Heart right ventricle (tissue), 16 donors: ENCODE measurements at regions not wholly inside any gene's neighbourhood (a gene's known extent, or its start where the extent isn't known, plus 50 kb on each side); places are given as distances from the start of the nearest gene placed in this dataset.

ENCODE experiments used
- ATAC-seq, 8 donors: fragments of 200-7000 bp; cut with Tn5 transposase; one replicate each; pipeline ENCODE4 v1.9.1; 2020; ENCODE audit warnings: mild to moderate bottlenecking in 8 of 8, moderate library complexity in 8 of 8, moderate number of reproducible peaks in 1 of 8
- DNase-seq, 2 donors: peaks; one replicate each; pipeline ENCODE4 v3.0.0-alpha.2; 2020
- H3K27ac ChIP-seq, 10 donors: fragments of 200-600 bp; sonication (generic) in 2 of 10; one replicate each; pipeline versions ENCODE4 v1.5.0 to v1.8.0; 2020 to 2022; ENCODE audit warnings: mild to moderate bottlenecking in 3 of 10
- H3K27me3 ChIP-seq, 7 donors: fragments of 200-600 bp; one replicate each; pipeline ENCODE4 v1.8.0; 2021 to 2022; ENCODE audit warnings: mild to moderate bottlenecking in 2 of 7
- H3K36me3 ChIP-seq, 9 donors: fragments of 200-600 bp; sonication (generic) in 1 of 9; one replicate each; pipeline versions ENCODE4 v1.5.0 to v1.8.0; 2020 to 2022; ENCODE audit warnings: mild to moderate bottlenecking in 2 of 9
- H3K4me1 ChIP-seq, 9 donors: fragments of 200-600 bp; sonication (generic) in 1 of 9; one replicate each; pipeline versions ENCODE4 v1.5.0 to v1.8.0; 2020 to 2022; ENCODE audit warnings: mild to moderate bottlenecking in 4 of 9
- H3K4me3 ChIP-seq, 10 donors: fragments of 200-600 bp; sonication (generic) in 2 of 10; one replicate each; pipeline versions ENCODE4 v1.5.0 to v1.8.0; 2020 to 2022; ENCODE audit warnings: mild to moderate bottlenecking in 7 of 10, moderate library complexity in 2 of 10
- H3K9me3 ChIP-seq, 11 donors: fragments of 200-600 bp in 10 of 11; sonication (generic) in 2 of 11; one replicate each; pipeline versions ENCODE4 v1.5.0 to v1.8.0; 2013 to 2022; ENCODE audit warnings: mild to moderate bottlenecking in 2 of 11, control low read depth in 1 of 11, moderate library complexity in 1 of 11
- CTCF ChIP-seq, 9 donors: fragments of 200-600 bp; sonication (generic) in 2 of 9; IDR thresholded peaks; one replicate each; pipeline versions ENCODE4 v1.5.0 to v1.8.0; 2021 to 2022; ENCODE audit warnings: antibody characterized with exemption in 9 of 9, mild to moderate bottlenecking in 5 of 9, moderate library complexity in 1 of 9
- WGBS, 2 donors: extraction: QIAGEN DNeasy Blood & Tissue Kit; methylation state at CpG; one replicate each; pipeline ENCODE4 v1.1.7; 2013; ENCODE audit warnings: inconsistent platforms in 1 of 2; 5-methylcytosine and 5-hydroxymethylcytosine counted together
- intact Hi-C, 10 donors: fragments of 100-400 bp; cut with DNase I; formaldehyde crosslinking; loops; one replicate each; pipeline versions ENCODE4 v1.11.1 to v1.14.2; 2022
- donor health status: Arrhythmogenic right ventricular cardiomyopathy.
- donor health status: ischemic (EF 13 %, LVEDD 7.1; RV severe dilation, severe dysfunction).
- donor health status: healthy with polysubstance abuse.
- donor health status: DM: no; HTN: yes; CAD: no.
- donor health status: DM: no; HTN: no; CAD: no.
- donor health status: ischemic (EF 25% LVEDD 6.9; RV normal size, moderate dysfunction).
- donor health status: ischemic (EF 25% LVEDD 5.7; RV mildly dilated, moderate dysfunction).
- donor health status: healthy.
- donor health status: DM: yes; HTN: yes; CAD: no.
- donor health status: Ischemic cardiomyopathy.
- donor health status: ischemic (EF 35%, LVEDD 5.7; RV mildly dilated, moderate dysfunction).
- donor health status: nonischemic (EF 11% LVEDD 7.7; RV severe dilation, severe dysfunction).
- donor health status: DM: yes; HTN: yes; CAD: no.
- donor health status: PGD.
- donor health status: ischemic (EF 29% LVEDD 5.4; RV normal size, mild dysfunction).
- donor health status: nonischemic (EF 23%, LVEDD 6.1; RV moderate dilation, normal function).

GRCh38 chr1:55893155-55893554 lies 678.0 kb upstream of the USP24 start:
- 16 to 36% methylated on average over 2 of the region's 2 CpGs for WGBS, 2 donors
- peaks cover 0 to 39% (median 7%) of the 10 kb centered on the region in 11 donors for H3K9me3 ChIP-seq
- DNase-seq (no peak), ATAC-seq (no peak)
- intact Hi-C loops = loop anchor here in 1 of 10 donors (10.0 kb wide), 1 partner anchor 518 kb away; no protein-coding TSS in a partner anchor
- no peaks in the 10 kb centered on the region for H3K36me3 ChIP-seq
- peaks cover 0 to 3% (median 0%) of the 10 kb centered on the region in 9 donors for H3K4me1 ChIP-seq
- peak in 5 of 9 donors; percentile 19 to 32 (median 30) for TF ChIP-seq CTCF (IDR thresholded peaks at IDR 0.05)
- H3K27me3 ChIP-seq = no peaks in the 10 kb centered on the region
- H3K4me3 ChIP-seq = no peak overlapping the region
- no peak overlapping the region for H3K27ac ChIP-seq

- Histone ChIP-seq H3K4me3 (no peak overlapping the region), H3K36me3 (no peaks in the 10 kb centered on the region), H3K27me3 (no peaks in the 10 kb centered on the region), H3K4me1 (no peaks in the 10 kb centered on the region), H3K27ac (no peak overlapping the region), H3K9me3 (peaks cover 0 to 21% (median 7%) of the 10 kb centered on the region in 11 donors)
- DNase-seq = no peak
- no peak for TF ChIP-seq CTCF (IDR thresholded peaks at IDR 0.05)
- no peak for ATAC-seq
- intact Hi-C loops = no loop called here
- 97 to 99% methylated on average over 3 of the region's 3 CpGs for WGBS, 2 donors
Measured at GRCh38 chr1:55888685-55889317, 673.6 kb upstream of the USP24 start.

- Histone ChIP-seq H3K27me3 (no peaks in the 10 kb centered on the region), H3K4me1 (no peaks in the 10 kb centered on the region), H3K27ac (no peak overlapping the region), H3K36me3 (no peaks in the 10 kb centered on the region), H3K4me3 (no peak overlapping the region), H3K9me3 (peaks cover 0 to 4% (median 0%) of the 10 kb centered on the region in 11 donors)
- TF ChIP-seq CTCF (IDR thresholded peaks at IDR 0.05) = no peak
- ATAC-seq (no peak), DNase-seq (no peak)
- intact Hi-C loops = no loop called here
- 81 to 92% methylated on average over 4 of the region's 4 CpGs for WGBS, 2 donors
Measured at GRCh38 chr1:55886856-55887712, 671.9 kb upstream of the USP24 start.

- Histone ChIP-seq H3K27me3 (no peaks in the 10 kb centered on the region), H3K27ac (no peak overlapping the region), H3K4me3 (no peak overlapping the region), H3K9me3 (no peaks in the 10 kb centered on the region), H3K4me1 (no peaks in the 10 kb centered on the region), H3K36me3 (no peaks in the 10 kb centered on the region)
- 82% methylated on average over 2 of the region's 2 CpGs for WGBS, 2 donors
- DNase-seq = no peak
- intact Hi-C loops = no loop called here
- ATAC-seq = no peak
- no peak for TF ChIP-seq CTCF (IDR thresholded peaks at IDR 0.05)
Measured at GRCh38 chr1:55885619-55886018, 670.5 kb upstream of the USP24 start.
